HG02798 (cell line): ENCODE measurements at regions not wholly inside any gene's neighbourhood (a gene's known extent, or its start where the extent isn't known, plus 50 kb on each side); places are given as distances from the start of the nearest gene placed in this dataset.
"Not testable (repeated sequence)": the region's sequence is repeated elsewhere in the genome, so short reads cannot be mapped to it uniquely, and the experiment has no call there.

Experiments used
- ATAC-seq: cut with Tn5 transposase; IDR thresholded peaks from one replicate; pipeline ENCODE4 v1.9.1; 2021; ENCODE audit warnings: mild to moderate bottlenecking; ENCODE audit not compliant: unreplicated experiment, poor library complexity

DNA sequence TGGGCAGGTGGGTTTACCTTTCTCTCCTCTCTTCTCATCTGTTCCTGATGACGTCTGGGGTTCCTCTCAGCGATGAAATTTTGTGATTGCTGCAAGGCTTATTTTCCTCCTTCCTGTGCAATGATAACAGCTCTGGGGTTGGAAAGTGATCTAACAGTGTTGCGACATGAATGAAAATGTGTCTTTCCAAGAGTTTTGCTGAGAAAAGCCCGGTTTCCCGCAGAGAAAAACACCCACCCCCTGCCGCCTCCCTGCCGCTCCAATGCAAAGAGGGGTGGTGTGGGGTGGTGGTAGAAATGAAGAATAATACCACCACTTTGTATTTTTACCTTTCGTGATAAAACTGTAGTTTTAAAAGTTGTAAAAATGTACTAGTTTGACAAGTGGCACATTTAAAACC, 232.0 kb downstream of the OLFM4 start:
- ATAC-seq = no peak

- ATAC-seq = no peak
Observed at GRCh38 chr13:53264751-53265385, 236.3 kb downstream of the OLFM4 start.

- no peak for ATAC-seq
Observed at GRCh38 chr13:53266757-53267156, 238.1 kb downstream of the OLFM4 start.

GRCh38 chr13:53269634-53270033, 241.0 kb downstream of the OLFM4 start:
- ATAC-seq = no peak

- no peak for ATAC-seq
Observed at GRCh38 chr13:53272873-53273272, 244.3 kb downstream of the OLFM4 start.

DNA sequence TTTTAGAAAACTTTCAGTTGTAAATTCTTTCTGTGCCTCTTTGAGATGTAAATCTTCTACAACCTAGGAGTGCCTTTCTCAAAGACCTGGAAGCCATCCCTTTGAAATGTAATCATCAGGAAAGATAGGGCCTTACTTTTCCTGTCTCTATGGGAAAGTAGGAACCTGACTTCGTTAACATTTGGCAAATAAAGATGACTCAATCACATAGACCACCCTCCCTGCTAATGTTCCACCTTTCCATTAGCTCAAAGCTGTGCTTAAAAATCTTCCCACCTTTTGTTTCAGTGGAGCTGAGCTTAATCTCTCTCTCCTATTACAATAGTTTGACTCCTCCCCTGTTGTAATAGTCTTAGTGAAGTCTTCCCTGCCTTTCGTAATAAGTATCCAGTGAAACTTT, 247.7 kb downstream of the OLFM4 start:
- no peak for ATAC-seq

- no peak for ATAC-seq
Observed at GRCh38 chr13:53281677-53282076, 253.1 kb downstream of the OLFM4 start.

GRCh38 chr13:53285896-53286430, 257.4 kb downstream of the OLFM4 start:
- ATAC-seq = no peak

DNA sequence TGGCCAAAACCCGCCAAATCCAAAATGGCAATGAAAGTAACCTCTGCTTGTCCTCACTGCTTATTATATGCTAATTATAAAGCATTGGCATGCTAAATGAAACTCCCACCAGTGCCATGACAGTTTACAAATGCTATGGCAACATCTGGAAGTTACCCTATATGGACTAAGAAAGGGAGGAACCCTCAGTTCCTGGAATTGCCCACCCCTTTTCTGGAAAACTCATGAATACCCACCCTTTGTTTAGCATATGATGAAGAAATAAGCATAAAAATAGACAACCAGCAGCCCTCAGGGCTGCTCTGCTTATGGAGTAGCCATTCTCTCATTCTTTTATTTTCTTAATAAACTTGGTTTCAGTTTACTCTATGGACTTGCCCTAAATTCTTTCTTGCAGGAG, 269.8 kb downstream of the OLFM4 start:
- ATAC-seq = no peak

- ATAC-seq = no peak
Observed at GRCh38 chr13:53301449-53301848, 272.8 kb downstream of the OLFM4 start.

DNA sequence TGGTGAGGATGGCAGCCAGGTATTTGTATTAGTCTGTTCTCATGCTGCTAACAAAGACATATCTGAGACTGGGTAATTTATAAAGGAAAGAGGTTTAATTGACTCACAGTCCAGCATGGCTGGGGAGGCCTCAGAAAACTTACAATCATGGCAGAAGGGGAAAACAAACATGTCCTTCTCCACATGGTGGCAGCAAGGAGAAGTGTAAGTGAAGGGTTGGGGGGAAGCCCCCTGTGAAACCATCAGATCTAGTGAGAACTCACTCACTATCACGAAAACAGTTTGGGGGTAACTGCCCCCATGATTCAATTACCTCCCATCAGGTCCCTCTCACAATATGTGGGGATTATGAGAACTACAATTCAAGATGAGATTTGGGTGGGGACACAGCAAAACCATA, 276.8 kb downstream of the OLFM4 start:
- ATAC-seq = not testable (repeated sequence)

- no peak for ATAC-seq
Observed at GRCh38 chr13:53310786-53311185, 282.2 kb downstream of the OLFM4 start.

DNA sequence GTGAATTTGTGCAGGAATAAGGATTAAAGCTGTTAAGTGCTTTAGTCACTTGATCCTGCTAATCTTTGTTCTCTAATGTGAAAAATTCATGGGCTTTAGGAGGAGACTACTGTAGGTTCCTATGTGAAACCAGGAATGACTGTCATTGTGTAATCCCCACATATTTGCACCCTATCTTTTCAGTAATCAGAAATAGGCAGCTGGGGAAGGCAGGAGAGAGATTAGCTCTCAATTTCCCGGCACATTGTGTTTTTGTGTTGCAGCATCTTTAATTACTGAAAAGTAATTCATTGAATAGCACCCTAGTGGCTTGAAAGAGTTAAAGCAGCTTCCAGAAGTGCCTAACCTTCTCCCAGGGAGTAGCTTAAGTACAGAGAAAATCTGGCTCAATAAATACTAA, 282.9 kb downstream of the OLFM4 start:
- ATAC-seq = no peak

DNA sequence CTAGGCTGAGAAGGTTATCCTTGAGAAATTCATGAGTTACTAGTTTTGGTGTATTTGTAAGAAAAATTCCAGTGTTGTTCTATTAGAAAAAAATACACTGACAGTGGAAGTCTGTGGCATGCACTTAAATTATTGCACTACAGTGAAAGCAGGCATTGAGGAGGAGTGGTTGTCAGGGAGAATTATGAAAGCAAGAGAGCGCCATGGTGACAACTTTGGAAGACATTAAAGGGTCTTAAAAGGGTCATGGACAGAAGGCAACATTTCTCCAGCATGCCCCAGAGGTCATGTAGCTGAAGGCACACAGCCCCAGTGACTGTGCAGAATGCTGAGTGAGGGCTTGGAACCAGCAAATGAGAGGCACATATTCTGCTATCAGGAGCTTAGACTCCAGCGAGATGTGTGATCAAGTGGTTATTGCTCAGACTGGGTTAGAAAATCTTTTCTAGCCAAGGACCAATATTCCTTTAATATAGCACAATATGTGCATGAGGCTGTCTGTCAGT, 292.7 kb downstream of the OLFM4 start:
- ATAC-seq = no peak

DNA sequence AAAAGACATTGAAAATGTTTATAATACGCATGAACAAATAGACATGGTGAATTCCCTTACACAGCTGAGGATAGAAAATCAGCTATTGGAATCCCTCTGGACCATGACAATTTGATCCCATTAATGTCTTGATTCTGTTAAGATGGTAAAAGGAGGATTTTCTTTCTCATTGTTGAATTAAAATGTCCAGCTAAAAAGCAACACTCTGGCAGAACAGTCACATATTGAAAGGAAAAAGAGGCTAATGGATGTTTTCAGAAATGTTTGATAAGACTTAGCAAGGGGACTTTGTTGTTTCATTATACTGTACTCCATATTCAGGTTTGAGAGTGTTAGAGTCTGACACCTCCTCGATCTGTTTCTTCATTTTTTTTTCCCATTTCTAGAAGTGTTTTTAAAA, 296.0 kb downstream of the OLFM4 start:
- ATAC-seq = no peak

DNA sequence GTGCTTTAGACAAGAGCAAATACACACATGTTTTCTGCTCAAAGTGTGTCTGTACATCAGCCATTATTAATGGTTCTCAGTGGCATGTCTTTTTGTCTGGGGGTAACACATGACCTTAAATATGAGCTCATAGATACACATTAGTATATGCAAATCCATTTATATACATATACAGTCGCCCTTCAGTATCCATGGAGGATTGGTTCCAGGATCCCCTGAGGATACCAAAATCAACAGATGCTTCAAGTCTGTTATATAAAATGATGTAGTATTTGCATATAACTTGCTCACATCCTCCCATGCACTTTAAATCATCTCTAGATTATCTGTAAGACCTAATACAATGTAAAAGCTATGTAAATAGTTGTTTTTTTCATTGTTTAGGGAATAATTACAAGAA, 298.1 kb downstream of the OLFM4 start:
- ATAC-seq = no peak

DNA sequence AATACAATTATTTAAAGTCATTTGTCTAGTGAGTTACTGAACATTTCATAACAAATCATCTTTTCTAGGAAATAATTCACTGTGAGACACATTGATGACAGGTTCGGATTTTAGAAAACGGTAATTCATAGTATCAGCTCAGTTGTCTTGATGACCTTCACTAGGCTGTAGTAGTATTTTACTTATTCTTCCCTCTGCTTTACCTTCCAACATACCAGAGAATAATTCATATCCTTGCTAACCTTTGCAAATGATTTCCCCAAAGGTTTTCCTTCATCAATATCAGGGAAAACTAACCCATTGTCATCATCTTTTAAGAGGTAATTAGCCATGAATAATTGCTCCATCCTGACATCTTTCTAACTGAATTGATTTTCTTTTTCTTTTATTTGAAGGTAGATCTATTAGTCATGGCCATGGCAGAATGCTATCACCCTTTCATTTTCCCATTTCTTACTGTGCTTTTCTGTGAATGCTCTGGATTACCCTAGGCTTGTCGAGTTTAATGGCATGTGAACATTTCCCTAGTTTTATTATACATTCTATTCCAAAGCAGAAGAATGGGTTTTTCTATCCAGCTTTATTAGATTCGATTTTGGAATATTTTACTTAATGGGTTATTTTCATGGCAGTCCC, 299.2 kb downstream of the OLFM4 start:
- ATAC-seq = no peak

- ATAC-seq = no peak
Observed at GRCh38 chr13:53336441-53337160, 308.0 kb downstream of the OLFM4 start.

DNA sequence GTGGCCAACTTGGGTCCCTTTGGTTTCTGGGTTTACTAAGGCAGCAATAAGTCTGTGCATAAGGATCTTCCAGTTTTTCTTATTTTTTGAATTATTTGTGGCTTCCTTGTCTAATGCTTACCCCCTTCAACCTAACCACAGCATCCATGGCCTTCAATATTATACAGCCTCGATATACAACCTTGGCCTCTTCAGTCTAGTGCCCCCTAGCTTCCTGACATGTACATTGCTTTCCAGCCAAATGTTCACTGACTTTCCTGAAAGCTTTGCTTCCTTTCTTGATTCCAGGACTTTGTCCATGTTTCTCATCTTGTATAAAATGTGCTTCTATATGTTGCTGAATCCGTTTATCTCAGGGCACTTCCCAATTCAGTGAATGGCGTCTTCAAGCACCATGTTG, 310.1 kb downstream of the OLFM4 start:
- no peak for ATAC-seq

GRCh38 chr13:53340505-53341143, 312.0 kb downstream of the OLFM4 start:
- ATAC-seq = no peak

GRCh38 chr13:53341144-53341510, 312.5 kb downstream of the OLFM4 start:
- ATAC-seq = no peak
